Activated T-helper 17 cell treated with anti-CD3 and anti-CD28 coated beads, Interleukin-2, amount 50 U/mL, for 72 hours (primary cell): ENCODE measurements at regions not wholly inside any gene's neighbourhood (a gene's known extent, or its start where the extent isn't known, plus 50 kb on each side); places are given as distances from the start of the nearest gene placed in this dataset.

Source experiments
- ATAC-seq: fragments of 150-1000 bp; cut with Tn5 transposase; replicated peaks from 2 replicates; pipeline ENCODE4 v1.10.0; 2021; ENCODE audit warnings: mild to moderate bottlenecking, moderate library complexity
- H3K27ac Mint-ChIP-seq: one replicate; pipeline ENCODE4 v1.8.0; 2022; ENCODE audit warnings: mixed read lengths
- H3K27me3 Mint-ChIP-seq: one replicate; pipeline ENCODE4 v1.8.0; 2022; ENCODE audit warnings: mixed read lengths
- H3K36me3 Mint-ChIP-seq: one replicate; pipeline ENCODE4 v1.8.0; 2022; ENCODE audit warnings: low read depth, mild to moderate bottlenecking, mixed read lengths
- H3K4me1 Mint-ChIP-seq: one replicate; pipeline ENCODE4 v1.8.0; 2022; ENCODE audit warnings: mixed read lengths
- H3K4me3 Mint-ChIP-seq: one replicate; pipeline ENCODE4 v1.8.0; 2022; ENCODE audit warnings: mild to moderate bottlenecking, mixed read lengths
- H3K9me3 Mint-ChIP-seq: one replicate; pipeline ENCODE4 v1.8.0; 2022; ENCODE audit warnings: mixed read lengths

GRCh38 chr3:30461311-30461710 lies 145.1 kb upstream of the TGFBR2 start:
- H3K27me3 Mint-ChIP-seq = no peaks in the 10 kb centered on the region

GRCh38 chr3:30462721-30463470 lies 143.5 kb upstream of the TGFBR2 start:
- no peak overlapping the region for H3K27ac Mint-ChIP-seq
- H3K4me1 Mint-ChIP-seq = no peaks in the 10 kb centered on the region
- no peak overlapping the region for H3K4me3 Mint-ChIP-seq
- no peaks in the 10 kb centered on the region for H3K27me3 Mint-ChIP-seq
- H3K9me3 Mint-ChIP-seq = peaks cover 5% of the 10 kb centered on the region
- no peaks in the 10 kb centered on the region for H3K36me3 Mint-ChIP-seq
- ATAC-seq = no peak

More at GRCh38 chr3:30461311-30461710, 145.1 kb upstream of the TGFBR2 start:
- Mint-ChIP-seq H3K4me1 (no peaks in the 10 kb centered on the region), H3K27ac (no peak overlapping the region), H3K4me3 (no peak overlapping the region), H3K36me3 (no peaks in the 10 kb centered on the region), H3K9me3 (peaks cover 5% of the 10 kb centered on the region)
- no peak for ATAC-seq

DNA sequence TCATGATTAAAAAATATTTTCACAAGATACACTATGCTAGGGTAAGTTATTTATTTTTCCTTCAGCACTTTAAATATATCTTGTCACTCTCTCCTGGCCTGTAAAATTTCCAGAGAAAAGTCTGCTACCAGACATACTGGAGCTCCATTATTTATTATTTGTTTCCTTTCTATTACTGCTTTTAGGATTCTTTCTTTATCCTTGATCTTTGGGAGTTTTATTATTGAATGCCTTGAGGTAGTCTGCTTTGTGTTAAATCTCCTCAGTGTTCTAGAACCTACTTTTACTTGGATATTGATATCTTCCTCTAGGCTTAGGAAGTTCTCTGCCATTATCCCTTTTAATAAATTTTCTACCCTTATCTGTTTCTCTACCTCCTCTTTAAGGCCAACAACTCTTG lies 142.0 kb upstream of the TGFBR2 start:
- Mint-ChIP-seq H3K27me3 (no peaks in the 10 kb centered on the region), H3K4me3 (no peak overlapping the region), H3K4me1 (no peaks in the 10 kb centered on the region), H3K36me3 (no peaks in the 10 kb centered on the region), H3K9me3 (peaks cover 5% of the 10 kb centered on the region), H3K27ac (no peak overlapping the region)
- ATAC-seq = no peak

DNA sequence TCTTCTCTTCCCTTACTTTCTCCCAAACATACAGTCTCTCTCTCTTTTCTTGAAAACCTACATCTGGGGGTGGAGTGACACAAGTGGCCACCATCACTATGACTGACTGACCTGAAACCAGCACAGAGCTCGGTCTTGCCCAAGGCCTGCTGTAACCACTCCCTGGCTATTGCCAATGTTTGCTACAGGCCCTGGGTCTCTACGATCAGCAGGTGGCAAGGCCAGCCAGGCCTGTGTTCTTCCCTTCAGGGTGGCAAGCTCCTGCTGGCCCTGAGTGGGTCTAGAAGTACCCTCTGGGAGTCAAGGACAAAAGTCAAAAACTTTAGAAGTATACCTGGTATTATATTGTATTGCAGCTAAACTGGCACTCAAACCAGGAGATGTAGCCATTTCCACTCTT lies 140.9 kb upstream of the TGFBR2 start:
- no peak for ATAC-seq
- no peaks in the 10 kb centered on the region for H3K36me3 Mint-ChIP-seq
- no peak overlapping the region for H3K4me3 Mint-ChIP-seq
- no peaks in the 10 kb centered on the region for H3K27me3 Mint-ChIP-seq
- no peak overlapping the region for H3K27ac Mint-ChIP-seq
- no peaks in the 10 kb centered on the region for H3K4me1 Mint-ChIP-seq
- peaks cover 5% of the 10 kb centered on the region for H3K9me3 Mint-ChIP-seq

- H3K4me1 Mint-ChIP-seq = no peaks in the 10 kb centered on the region
- ATAC-seq = no peak
- H3K9me3 Mint-ChIP-seq = peaks cover 5% of the 10 kb centered on the region
- H3K36me3 Mint-ChIP-seq = no peaks in the 10 kb centered on the region
- no peaks in the 10 kb centered on the region for H3K27me3 Mint-ChIP-seq
- no peak overlapping the region for H3K27ac Mint-ChIP-seq
- no peak overlapping the region for H3K4me3 Mint-ChIP-seq
These were observed 138.7 kb upstream of the TGFBR2 start for GRCh38 chr3:30467596-30468238.

DNA sequence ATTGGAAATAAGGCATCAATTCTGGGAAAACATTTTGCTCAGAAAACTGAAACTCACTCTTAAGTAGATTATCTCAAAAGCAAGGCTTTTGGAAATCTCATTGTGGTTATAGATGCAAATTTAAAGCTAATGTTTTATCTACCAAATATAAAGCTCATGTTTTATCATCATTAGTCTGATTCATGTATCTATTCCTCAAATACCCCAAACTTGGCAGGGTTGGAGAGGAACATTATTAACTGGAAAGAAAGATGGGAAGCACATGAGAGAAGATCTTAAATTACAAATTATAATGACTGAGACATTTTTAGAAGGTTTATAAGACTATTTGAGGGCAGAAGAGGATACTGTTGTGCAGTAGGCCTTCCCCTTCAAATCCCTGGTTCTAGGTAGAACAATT lies 137.3 kb upstream of the TGFBR2 start:
- peaks cover 5% of the 10 kb centered on the region for H3K9me3 Mint-ChIP-seq
- H3K4me1 Mint-ChIP-seq = no peaks in the 10 kb centered on the region
- no peak for ATAC-seq

GRCh38 chr3:30470496-30470895 lies 135.9 kb upstream of the TGFBR2 start:
- Mint-ChIP-seq H3K9me3 (no peaks in the 10 kb centered on the region), H3K4me3 (no peak overlapping the region), H3K27me3 (peaks cover 4% of the 10 kb centered on the region), H3K4me1 (peaks cover 5% of the 10 kb centered on the region), H3K36me3 (no peaks in the 10 kb centered on the region), H3K27ac (no peak overlapping the region)
- ATAC-seq = no peak

More for the DNA sequence above, 137.3 kb upstream of the TGFBR2 start:
- no peak overlapping the region for H3K4me3 Mint-ChIP-seq
- no peaks in the 10 kb centered on the region for H3K36me3 Mint-ChIP-seq
- H3K27me3 Mint-ChIP-seq = peaks cover 4% of the 10 kb centered on the region
- H3K27ac Mint-ChIP-seq = no peak overlapping the region

DNA sequence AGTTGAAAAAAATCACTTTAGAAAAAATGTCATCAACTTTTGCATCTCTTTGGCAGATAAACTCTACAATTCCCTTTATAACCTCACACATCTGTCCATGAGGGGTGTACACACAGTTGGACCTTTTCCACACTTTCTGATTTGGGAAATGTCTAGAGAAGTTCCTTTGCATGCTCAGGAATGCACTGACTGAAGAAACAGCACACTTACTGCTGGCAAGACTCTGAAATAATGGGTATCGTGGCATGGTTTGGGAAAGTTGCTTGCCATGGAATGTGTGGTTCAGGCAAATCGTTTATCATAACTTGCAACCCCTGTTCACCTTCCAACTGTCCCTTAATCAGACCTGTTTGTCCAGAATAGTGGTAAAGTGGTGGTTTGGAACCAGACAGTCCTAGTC lies 135.3 kb upstream of the TGFBR2 start:
- peaks cover 6% of the 10 kb centered on the region for H3K4me1 Mint-ChIP-seq
- no peak overlapping the region for H3K27ac Mint-ChIP-seq
- H3K4me3 Mint-ChIP-seq = no peak overlapping the region
- H3K27me3 Mint-ChIP-seq = peaks cover 4% of the 10 kb centered on the region
- no peaks in the 10 kb centered on the region for H3K9me3 Mint-ChIP-seq
- no peak for ATAC-seq
- no peaks in the 10 kb centered on the region for H3K36me3 Mint-ChIP-seq

DNA sequence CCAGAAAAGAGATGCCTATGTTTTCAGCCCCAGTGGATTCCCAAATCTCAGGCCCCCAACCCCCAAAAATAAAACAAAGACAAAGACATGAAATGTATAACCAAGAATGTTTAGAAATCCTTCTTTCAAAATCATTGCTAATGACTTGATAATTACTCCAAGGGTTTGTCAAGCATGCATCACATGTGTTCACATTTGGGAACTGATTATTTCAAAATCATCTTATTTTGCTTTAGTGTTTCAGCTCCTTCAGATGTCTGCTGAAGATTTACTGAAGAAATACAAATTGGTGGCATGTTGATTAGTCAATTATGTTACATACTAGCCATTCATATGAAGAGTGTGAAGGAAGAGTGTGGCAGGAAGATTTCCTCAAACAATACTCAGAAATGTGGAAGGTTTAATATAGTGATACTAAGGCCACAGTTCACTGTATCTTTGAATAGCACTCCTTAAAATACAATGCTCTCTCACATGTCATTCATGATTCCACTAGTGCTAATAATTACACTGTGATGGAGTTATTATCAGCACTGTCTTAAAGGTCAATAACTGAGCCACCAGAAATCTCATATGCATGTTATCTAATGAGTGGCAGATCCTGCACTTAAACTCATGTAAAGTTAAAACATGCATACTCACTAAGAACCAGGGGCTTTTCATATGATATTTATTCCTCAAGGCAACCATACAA lies 134.5 kb upstream of the TGFBR2 start:
- Mint-ChIP-seq H3K27ac (no peak overlapping the region), H3K36me3 (no peaks in the 10 kb centered on the region), H3K9me3 (no peaks in the 10 kb centered on the region)

DNA sequence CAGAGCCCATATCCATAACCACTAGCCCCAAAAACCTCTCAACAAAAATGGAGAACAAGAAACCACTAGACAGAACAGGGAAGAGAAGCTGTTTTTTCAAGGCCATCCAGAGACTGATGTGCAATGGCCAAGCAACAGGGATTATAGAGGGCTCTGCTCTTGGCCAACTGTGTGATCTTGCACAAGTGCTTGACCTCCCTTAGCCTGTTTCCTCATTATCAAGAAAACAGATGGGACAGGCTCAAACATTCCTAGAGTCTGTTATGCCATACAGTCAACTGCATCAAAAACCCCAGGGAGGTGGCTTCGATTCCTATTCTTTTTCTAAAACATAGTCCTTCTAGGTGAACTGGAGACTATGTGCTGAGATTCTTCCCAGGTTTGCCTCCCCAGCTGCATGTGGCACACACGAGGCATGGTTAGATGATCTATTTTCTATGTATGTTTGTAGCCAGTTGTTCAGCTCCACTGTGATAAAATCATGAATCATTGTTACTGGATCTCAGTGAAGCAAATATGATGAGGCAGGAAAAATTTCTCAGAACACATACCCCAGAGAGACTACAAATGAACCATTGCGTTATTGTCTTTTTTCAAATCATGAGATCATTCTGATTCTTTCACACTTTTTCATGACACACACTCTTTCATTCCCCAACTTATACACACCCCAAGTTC lies 132.9 kb upstream of the TGFBR2 start:
- no peak overlapping the region for H3K27ac Mint-ChIP-seq
- peak; percentile 39 for ATAC-seq
- no peaks in the 10 kb centered on the region for H3K36me3 Mint-ChIP-seq
- no peaks in the 10 kb centered on the region for H3K9me3 Mint-ChIP-seq
- peaks cover 11% of the 10 kb centered on the region for H3K4me1 Mint-ChIP-seq
- H3K27me3 Mint-ChIP-seq = peaks cover 4% of the 10 kb centered on the region
- no peak overlapping the region for H3K4me3 Mint-ChIP-seq

More for the DNA sequence above, 134.5 kb upstream of the TGFBR2 start:
- Mint-ChIP-seq H3K4me3 (no peak overlapping the region), H3K27me3 (peaks cover 4% of the 10 kb centered on the region), H3K4me1 (peaks cover 6% of the 10 kb centered on the region)
- no peak for ATAC-seq

DNA sequence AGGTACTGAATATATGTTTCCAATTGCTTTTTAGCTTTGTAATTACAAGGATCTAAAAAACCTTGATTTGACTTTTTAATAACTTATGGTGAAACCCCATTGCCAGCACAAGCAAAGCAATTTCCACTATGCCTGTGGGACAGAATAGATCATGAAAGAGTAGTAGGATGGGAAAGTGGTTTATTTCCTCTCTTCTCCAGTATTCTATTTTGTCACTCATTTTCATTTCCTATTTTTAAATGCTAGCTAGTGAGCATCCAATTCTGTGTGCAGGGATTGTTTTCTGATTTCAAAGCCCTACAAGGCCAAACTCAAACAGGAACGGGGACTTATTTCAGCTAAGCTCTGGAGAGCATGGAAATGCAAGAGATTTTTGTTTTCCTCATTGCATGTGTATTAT lies 132.0 kb upstream of the TGFBR2 start:
- Mint-ChIP-seq H3K4me3 (no peak overlapping the region), H3K9me3 (no peaks in the 10 kb centered on the region), H3K36me3 (no peaks in the 10 kb centered on the region), H3K27me3 (peaks cover 4% of the 10 kb centered on the region), H3K27ac (no peak overlapping the region), H3K4me1 (peaks cover 11% of the 10 kb centered on the region)
- no peak for ATAC-seq

DNA sequence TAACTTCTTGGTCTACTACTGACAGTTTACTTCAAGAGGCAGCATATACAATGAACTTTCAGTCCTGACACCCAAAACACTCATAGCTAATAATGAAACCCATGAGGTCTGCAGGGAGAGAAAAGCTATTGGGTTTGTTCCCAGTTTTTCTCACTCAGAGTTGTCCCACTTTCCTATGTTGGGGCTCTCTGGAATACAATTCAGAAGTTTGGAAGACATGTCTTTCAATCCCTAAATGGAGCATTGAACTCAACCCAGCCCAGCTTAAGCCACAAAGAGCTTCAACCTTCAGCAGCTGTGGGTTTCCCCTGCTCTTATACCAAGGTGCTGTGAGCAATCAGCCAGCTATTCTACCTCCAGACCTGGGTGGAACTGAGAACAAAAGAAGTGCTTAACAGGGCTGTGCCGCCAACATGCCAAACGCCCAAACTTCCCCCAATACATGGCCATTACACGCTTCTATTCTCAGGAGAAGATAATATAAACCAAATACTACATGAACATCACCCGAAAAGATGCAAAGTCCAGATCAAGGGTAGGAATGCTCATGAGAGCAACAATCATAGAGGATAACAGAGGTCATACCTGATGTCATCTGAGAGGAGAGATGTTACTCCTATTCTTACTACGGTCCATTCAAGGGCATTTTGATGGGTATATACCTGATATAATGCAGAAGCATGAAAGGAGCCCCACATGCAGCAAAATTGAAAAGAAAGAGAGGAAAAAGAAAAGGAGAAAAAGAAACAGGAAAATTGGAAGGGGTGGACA lies 131.2 kb upstream of the TGFBR2 start:
- Mint-ChIP-seq H3K27me3 (peaks cover 4% of the 10 kb centered on the region), H3K36me3 (no peaks in the 10 kb centered on the region), H3K4me1 (peaks cover 11% of the 10 kb centered on the region), H3K4me3 (no peak overlapping the region), H3K9me3 (no peaks in the 10 kb centered on the region), H3K27ac (no peak overlapping the region)
- peak; percentile 74 for ATAC-seq

DNA sequence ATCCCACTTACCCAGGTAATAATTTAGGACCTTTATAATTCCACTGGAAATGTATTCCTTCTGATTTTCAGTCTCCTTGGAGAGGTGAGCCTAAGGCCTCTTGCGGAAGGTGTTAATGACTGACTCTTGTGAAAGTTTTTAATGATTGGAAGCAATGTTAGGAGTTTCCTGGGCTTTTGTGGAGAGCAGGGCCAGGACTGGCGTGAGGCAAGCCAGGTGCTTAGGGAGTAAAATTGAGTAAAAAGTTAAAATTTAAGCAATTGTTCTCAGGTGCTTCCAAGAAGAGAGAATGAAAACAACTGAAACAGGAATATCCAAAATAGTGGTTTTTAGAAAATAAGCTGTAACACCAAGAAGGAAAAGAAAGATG lies 130.6 kb upstream of the TGFBR2 start:
- Mint-ChIP-seq H3K9me3 (no peaks in the 10 kb centered on the region), H3K4me3 (no peak overlapping the region), H3K27ac (no peak overlapping the region), H3K4me1 (peaks cover 11% of the 10 kb centered on the region), H3K36me3 (no peaks in the 10 kb centered on the region), H3K27me3 (peaks cover 4% of the 10 kb centered on the region)
- ATAC-seq = no peak
